Left ventricle myocardium inferior (tissue), 1 donor: ENCODE measurements at regions not wholly inside any gene's neighbourhood (a gene's known extent, or its start where the extent isn't known, plus 50 kb on each side); places are given as distances from the start of the nearest gene placed in this dataset.

Experiments used
- DNase-seq: peaks from one replicate; pipeline ENCODE4 v3.0.0-alpha.2; 2020
- H3K27ac ChIP-seq: fragments of 200-600 bp; replicated peaks from 2 replicates; pipeline ENCODE4 v1.8.0; 2021
- H3K27me3 ChIP-seq: fragments of 200-600 bp; 2 replicates; pipeline ENCODE4 v1.8.0; 2021; ENCODE audit warnings: low read depth
- H3K36me3 ChIP-seq: fragments of 200-600 bp; 2 replicates; pipeline ENCODE4 v1.8.0; 2021
- H3K4me1 ChIP-seq: fragments of 200-600 bp; 2 replicates; pipeline ENCODE4 v1.8.0; 2021
- H3K4me3 ChIP-seq: fragments of 200-600 bp; 2 replicates; pipeline ENCODE4 v1.8.0; 2021; ENCODE audit warnings: mild to moderate bottlenecking, moderate library complexity
- H3K9me3 ChIP-seq: fragments of 200-600 bp; replicated peaks from 2 replicates; pipeline ENCODE4 v1.8.0; 2021
- intact Hi-C: fragments of 100-400 bp; cut with micrococcal nuclease; formaldehyde crosslinking; loops from one replicate; pipeline ENCODE4 v1.11.0; 2022
- TF ChIP-seq, protein P1 (sequence below): fragments of 200-600 bp; IDR thresholded peaks from 2 replicates; pipeline ENCODE4 v1.8.0; 2021; ENCODE audit warnings: antibody characterized with exemption, mild to moderate bottlenecking, borderline replicate concordance
- donor health status: DM: no; HTN: yes; CAD: no; lungs with severe emphysema.

DNA sequence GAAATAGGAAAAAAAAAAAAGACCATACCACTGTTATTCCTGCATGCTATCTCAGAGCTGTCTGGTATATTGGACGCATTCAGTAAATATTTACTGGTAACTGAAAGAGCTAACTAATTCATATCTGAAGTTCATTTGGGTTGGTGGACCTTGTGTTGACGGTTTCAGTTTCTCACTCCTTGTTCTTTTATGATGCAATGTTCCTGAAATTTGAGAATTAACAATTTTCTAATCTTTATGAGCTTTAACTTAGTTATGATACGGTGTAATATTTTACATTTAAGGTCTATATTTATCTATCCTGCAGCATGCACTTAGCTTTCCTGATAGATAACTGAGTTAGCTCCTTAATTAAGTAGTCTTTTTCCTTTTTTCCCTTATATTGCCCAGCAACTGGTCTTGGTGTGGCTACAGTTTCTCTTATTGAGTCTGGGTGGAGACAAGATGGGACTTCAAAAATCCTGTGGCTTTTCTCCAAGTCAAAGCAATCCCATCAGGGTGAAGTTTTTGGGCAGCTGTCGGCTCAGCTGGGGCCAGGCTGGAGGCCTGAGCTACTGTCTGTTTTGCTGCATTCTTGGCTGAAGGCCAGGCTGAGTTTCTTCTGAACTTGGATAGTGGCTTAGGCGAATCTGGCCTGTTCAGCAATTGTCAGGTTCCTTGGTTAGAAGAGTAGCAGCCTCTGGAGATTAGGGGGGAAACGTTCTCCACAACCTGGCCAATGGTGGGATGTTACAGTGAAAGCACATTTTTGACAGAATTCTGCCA is 78.4 kb upstream of the MEX3C start:
- intact Hi-C loops, result no loop called here
- no peak overlapping the region for H3K27ac ChIP-seq
- H3K9me3 ChIP-seq, result no peaks in the 10 kb centered on the region
- TF ChIP-seq, protein P1, sequence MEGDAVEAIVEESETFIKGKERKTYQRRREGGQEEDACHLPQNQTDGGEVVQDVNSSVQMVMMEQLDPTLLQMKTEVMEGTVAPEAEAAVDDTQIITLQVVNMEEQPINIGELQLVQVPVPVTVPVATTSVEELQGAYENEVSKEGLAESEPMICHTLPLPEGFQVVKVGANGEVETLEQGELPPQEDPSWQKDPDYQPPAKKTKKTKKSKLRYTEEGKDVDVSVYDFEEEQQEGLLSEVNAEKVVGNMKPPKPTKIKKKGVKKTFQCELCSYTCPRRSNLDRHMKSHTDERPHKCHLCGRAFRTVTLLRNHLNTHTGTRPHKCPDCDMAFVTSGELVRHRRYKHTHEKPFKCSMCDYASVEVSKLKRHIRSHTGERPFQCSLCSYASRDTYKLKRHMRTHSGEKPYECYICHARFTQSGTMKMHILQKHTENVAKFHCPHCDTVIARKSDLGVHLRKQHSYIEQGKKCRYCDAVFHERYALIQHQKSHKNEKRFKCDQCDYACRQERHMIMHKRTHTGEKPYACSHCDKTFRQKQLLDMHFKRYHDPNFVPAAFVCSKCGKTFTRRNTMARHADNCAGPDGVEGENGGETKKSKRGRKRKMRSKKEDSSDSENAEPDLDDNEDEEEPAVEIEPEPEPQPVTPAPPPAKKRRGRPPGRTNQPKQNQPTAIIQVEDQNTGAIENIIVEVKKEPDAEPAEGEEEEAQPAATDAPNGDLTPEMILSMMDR, result no peak
- no peaks in the 10 kb centered on the region for H3K36me3 ChIP-seq
- H3K4me3 ChIP-seq, result no peak overlapping the region
- H3K4me1 ChIP-seq, result peaks cover 9% of the 10 kb centered on the region
- H3K27me3 ChIP-seq, result no peaks in the 10 kb centered on the region
- peak; percentile 36 for DNase-seq

DNA sequence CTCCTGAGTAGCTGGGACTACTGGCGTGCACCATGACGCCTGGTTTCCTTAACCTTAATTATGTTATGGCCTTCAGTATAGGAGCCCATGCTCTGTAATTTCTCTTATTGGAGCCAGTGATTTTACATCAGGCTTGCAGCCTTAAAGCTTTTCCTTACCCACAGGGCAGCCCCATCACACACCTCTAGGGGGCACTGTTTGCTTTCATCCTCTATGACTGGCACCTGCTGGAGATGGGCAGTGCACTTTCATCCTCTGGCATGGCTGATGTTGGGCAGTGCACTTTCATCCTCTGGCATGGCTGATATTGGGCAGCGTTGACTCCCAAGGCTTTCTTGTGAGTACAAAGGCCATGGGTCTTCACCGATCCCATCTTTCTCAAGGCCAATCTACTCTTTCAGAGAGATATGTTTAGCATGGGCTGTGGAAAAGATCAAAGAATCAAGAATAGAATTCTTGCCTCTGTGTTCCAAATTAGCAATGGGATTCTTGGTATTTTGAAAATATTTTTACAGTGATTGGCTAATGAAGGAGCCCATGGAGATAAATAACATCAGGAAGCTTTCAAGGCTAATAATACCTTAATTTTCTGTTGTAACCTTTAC is 80.7 kb upstream of the MEX3C start:
- no peaks in the 10 kb centered on the region for H3K27me3 ChIP-seq
- peaks cover 9% of the 10 kb centered on the region for H3K4me1 ChIP-seq
- no peaks in the 10 kb centered on the region for H3K36me3 ChIP-seq
- no peak overlapping the region for H3K4me3 ChIP-seq
- no peak overlapping the region for H3K27ac ChIP-seq
- TF ChIP-seq, protein P1, result peak; percentile 53
- H3K9me3 ChIP-seq, result no peaks in the 10 kb centered on the region
- no peak for DNase-seq
- intact Hi-C loops, result no loop called here

DNA sequence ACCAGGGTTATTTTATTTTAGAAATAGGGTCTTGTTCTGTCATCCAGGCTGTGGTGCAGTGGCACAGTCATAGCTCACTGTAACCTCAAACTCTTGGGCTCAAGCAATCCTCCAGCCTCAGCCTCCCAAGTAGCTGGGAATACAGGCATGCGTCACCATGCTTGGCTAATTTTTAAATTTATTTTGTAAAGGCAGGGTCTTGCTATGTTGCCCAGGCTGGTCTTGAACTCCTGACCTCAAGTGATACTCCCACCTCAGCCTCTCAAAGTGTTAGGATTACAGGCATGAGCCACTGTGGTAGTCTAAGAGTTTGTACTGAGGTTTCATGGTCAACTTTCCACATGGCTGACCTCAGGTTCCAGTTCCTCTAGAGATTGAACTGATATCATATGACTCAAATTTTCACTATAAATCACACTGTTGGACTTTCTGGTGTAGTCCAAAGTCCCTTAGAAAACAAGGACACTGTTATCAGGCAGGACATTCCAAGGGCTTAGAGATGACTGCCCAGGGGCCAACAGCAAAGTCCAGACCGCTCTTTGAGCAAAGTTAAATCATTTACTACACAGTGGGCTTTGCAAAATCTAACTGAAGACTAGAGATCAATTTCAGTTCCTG is 82.0 kb upstream of the MEX3C start:
- no peak overlapping the region for H3K4me3 ChIP-seq
- no peak overlapping the region for H3K27ac ChIP-seq
- H3K9me3 ChIP-seq, result no peaks in the 10 kb centered on the region
- no peak for DNase-seq
- TF ChIP-seq, protein P1, result no peak
- no peaks in the 10 kb centered on the region for H3K36me3 ChIP-seq
- intact Hi-C loops, result no loop called here
- H3K27me3 ChIP-seq, result no peaks in the 10 kb centered on the region
- peaks cover 9% of the 10 kb centered on the region for H3K4me1 ChIP-seq

DNA sequence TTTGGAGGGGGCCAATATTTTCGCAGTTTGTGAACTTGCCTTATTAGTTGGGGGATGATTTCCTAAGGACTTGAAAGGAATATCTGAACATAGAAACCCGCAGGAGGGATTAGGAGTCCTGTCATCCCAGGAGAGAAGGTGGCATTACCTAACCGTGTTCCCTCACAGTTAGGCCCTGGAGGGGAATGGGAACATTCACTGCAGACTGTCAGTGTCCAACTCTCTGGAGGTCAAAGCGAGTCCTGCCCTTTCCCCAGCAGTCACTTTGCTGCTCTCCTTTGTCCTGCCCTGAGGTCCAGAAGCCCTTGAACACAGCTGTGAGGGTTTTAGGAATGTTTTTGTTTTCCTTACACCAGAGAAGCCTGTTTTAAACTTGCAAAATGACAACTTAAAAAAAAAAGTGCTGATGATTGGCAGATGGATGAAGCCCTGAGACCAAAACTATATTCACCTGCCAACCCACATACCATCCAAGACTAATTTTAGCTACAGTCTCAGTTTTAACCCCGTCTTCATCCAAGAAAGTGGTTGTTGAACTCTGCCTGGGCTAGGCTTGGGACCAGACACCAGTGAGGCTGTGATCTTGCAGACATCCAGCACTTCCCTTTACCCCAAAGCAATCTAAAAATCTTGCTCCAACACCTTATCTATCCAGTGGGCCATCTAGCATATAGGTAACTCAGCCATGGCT is 90.5 kb upstream of the MEX3C start:
- intact Hi-C loops, result no loop called here
- TF ChIP-seq, protein P1, result no peak
- Histone ChIP-seq H3K9me3 (peaks cover 9% of the 10 kb centered on the region), H3K4me3 (no peak overlapping the region), H3K27me3 (no peaks in the 10 kb centered on the region), H3K4me1 (peaks cover 16% of the 10 kb centered on the region), H3K27ac (peak overlapping the region; percentile 60), H3K36me3 (no peaks in the 10 kb centered on the region)
- no peak for DNase-seq

DNA sequence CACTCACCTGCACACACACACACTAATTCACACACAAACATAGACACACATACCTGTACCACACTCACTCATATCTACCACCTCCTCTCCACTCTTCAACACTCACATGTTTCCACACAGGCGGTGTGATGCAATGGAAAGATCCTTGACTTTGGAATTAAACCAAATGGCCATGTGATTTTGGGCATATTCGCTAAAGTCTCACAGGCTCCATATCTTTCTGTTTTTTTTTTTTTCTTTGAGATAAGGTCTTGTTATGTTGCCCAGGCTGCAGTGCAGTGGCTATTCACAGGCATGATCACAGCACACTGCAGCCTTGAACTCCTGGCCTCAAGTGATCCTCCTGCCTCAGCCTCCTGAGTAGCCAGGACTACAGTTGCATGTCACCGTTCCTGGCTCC is 91.1 kb upstream of the MEX3C start:
- Histone ChIP-seq H3K27ac (peak overlapping the region; percentile 60), H3K36me3 (no peaks in the 10 kb centered on the region), H3K27me3 (no peaks in the 10 kb centered on the region), H3K4me1 (peaks cover 16% of the 10 kb centered on the region), H3K4me3 (no peak overlapping the region), H3K9me3 (peaks cover 9% of the 10 kb centered on the region)
- TF ChIP-seq, protein P1, result no peak
- DNase-seq, result no peak
- intact Hi-C loops, result no loop called here
